ENCODE measurements at regions not wholly inside any gene's neighbourhood (a gene's known extent, or its start where the extent isn't known, plus 50 kb on each side); places are given as distances from the start of the nearest gene placed in this dataset.
"Not testable (repeated sequence)": the region's sequence is repeated elsewhere in the genome, so short reads cannot be mapped to it uniquely, and the experiment has no call there.

GRCh38 chr13:58704953-58705352, 1073.4 kb downstream of the PCDH17 start:
- Histone ChIP-seq H3F3A (ENCODE audit: insufficient read depth, low read depth) (no peaks in the 10 kb centered on the region), H4K20me1 (ENCODE audit: insufficient read depth) (no peaks in the 10 kb centered on the region), H3K9me2 (ENCODE audit: insufficient read depth) (no peaks in the 10 kb centered on the region), H3K4me2 (no peak overlapping the region), H3K36me3 (ENCODE audit: low read depth) (no peaks in the 10 kb centered on the region), H2AFZ (no peak overlapping the region), H3K27ac (no peak overlapping the region), H3K4me1 (replicated peaks; ENCODE audit: insufficient read depth) (no peaks in the 10 kb centered on the region), H3K9me3 (ENCODE audit: insufficient read depth, low read depth) (no peaks in the 10 kb centered on the region), H3K79me2 (ENCODE audit: low read depth) (no peaks in the 10 kb centered on the region), H3K4me3 (no peak overlapping the region), H3K27me3 (ENCODE audit: insufficient read depth, low read depth) (no peaks in the 10 kb centered on the region)
- POLR2A ChIA-PET (ENCODE audit: unreplicated experiment) = no interaction called here
- no peak for DNase-seq
- no peak for TF ChIP-seq EZH2 (IDR thresholded peaks at IDR 0.05; ENCODE audit: low read depth)
- TF ChIP-seq CTCF (conservative IDR thresholded peaks at IDR 0.05) = no peak
- intact Hi-C loops (cut with micrococcal nuclease; ENCODE audit: unreplicated experiment) = no loop called here
- CTCF ChIA-PET = no interaction called here
- BruUV-seq (replicated peaks) = no TSS peak

- H4K20me1 ChIP-seq (ENCODE audit: insufficient read depth) = no peaks in the 10 kb centered on the region
- POLR2A ChIA-PET (ENCODE audit: unreplicated experiment) = no interaction called here
- no peak for DNase-seq
- CTCF ChIA-PET = no interaction called here
- H3K4me3 ChIP-seq = no peak overlapping the region
- H3K4me1 ChIP-seq (replicated peaks; ENCODE audit: insufficient read depth) = no peaks in the 10 kb centered on the region
- no TSS peak for BruUV-seq (replicated peaks)
- no peaks in the 10 kb centered on the region for H3K9me3 ChIP-seq (ENCODE audit: insufficient read depth, low read depth)
- intact Hi-C loops (cut with micrococcal nuclease; ENCODE audit: unreplicated experiment) = no loop called here
- H3K36me3 ChIP-seq (ENCODE audit: low read depth) = no peaks in the 10 kb centered on the region
- H3K27me3 ChIP-seq (ENCODE audit: insufficient read depth, low read depth) = no peaks in the 10 kb centered on the region
- no peaks in the 10 kb centered on the region for H3K79me2 ChIP-seq (ENCODE audit: low read depth)
- TF ChIP-seq CTCF (conservative IDR thresholded peaks at IDR 0.05) (no peak), EZH2 (IDR thresholded peaks at IDR 0.05; ENCODE audit: low read depth) (no peak)
- H3F3A ChIP-seq (ENCODE audit: insufficient read depth, low read depth) = no peaks in the 10 kb centered on the region
- no peak overlapping the region for H2AFZ ChIP-seq
- H3K27ac ChIP-seq = no peak overlapping the region
- H3K4me2 ChIP-seq = no peak overlapping the region
- H3K9me2 ChIP-seq (ENCODE audit: insufficient read depth) = no peaks in the 10 kb centered on the region
Observed at GRCh38 chr13:58706421-58706820, 1074.9 kb downstream of the PCDH17 start.

- H3F3A ChIP-seq (ENCODE audit: insufficient read depth, low read depth) = no peaks in the 10 kb centered on the region
- H3K4me1 ChIP-seq (replicated peaks; ENCODE audit: insufficient read depth) = no peaks in the 10 kb centered on the region
- H4K20me1 ChIP-seq (ENCODE audit: insufficient read depth) = no peaks in the 10 kb centered on the region
- no peaks in the 10 kb centered on the region for H3K79me2 ChIP-seq (ENCODE audit: low read depth)
- no peaks in the 10 kb centered on the region for H3K36me3 ChIP-seq (ENCODE audit: low read depth)
- no TSS peak for BruUV-seq (replicated peaks)
- ChIA-PET POLR2A (ENCODE audit: unreplicated experiment) (no interaction called here), CTCF (no interaction called here)
- intact Hi-C loops (cut with micrococcal nuclease; ENCODE audit: unreplicated experiment) = no loop called here
- H3K27ac ChIP-seq = no peak overlapping the region
- no peaks in the 10 kb centered on the region for H3K9me3 ChIP-seq (ENCODE audit: insufficient read depth, low read depth)
- H3K27me3 ChIP-seq (ENCODE audit: insufficient read depth, low read depth) = no peaks in the 10 kb centered on the region
- H3K4me2 ChIP-seq = no peak overlapping the region
- no peak for TF ChIP-seq CTCF (conservative IDR thresholded peaks at IDR 0.05)
- TF ChIP-seq EZH2 (IDR thresholded peaks at IDR 0.05; ENCODE audit: low read depth) = no peak
- DNase-seq = no peak
- no peaks in the 10 kb centered on the region for H3K9me2 ChIP-seq (ENCODE audit: insufficient read depth)
- no peak overlapping the region for H3K4me3 ChIP-seq
- no peak overlapping the region for H2AFZ ChIP-seq
Observed at GRCh38 chr13:58712191-58712590, 1080.6 kb downstream of the PCDH17 start.

- POLR2A ChIA-PET (ENCODE audit: unreplicated experiment); H3K36me3 ChIP-seq (ENCODE audit: low read depth); CTCF ChIA-PET: not testable (repeated sequence)
Observed at GRCh38 chr13:58714016-58714415, 1082.5 kb downstream of the PCDH17 start.

More at GRCh38 chr13:58714016-58714415, 1082.5 kb downstream of the PCDH17 start:
- DNase-seq; H3K4me2 ChIP-seq; H2AFZ ChIP-seq; intact Hi-C loops (cut with micrococcal nuclease; ENCODE audit: unreplicated experiment); BruUV-seq (replicated peaks); H3K9me2 ChIP-seq (ENCODE audit: insufficient read depth); H3K4me1 ChIP-seq (replicated peaks; ENCODE audit: insufficient read depth); H3K4me3 ChIP-seq; H4K20me1 ChIP-seq (ENCODE audit: insufficient read depth); H3K79me2 ChIP-seq (ENCODE audit: low read depth); H3K9me3 ChIP-seq (ENCODE audit: insufficient read depth, low read depth); H3F3A ChIP-seq (ENCODE audit: insufficient read depth, low read depth); H3K27ac ChIP-seq; H3K27me3 ChIP-seq (ENCODE audit: insufficient read depth, low read depth): not testable (repeated sequence)
